NCI-H2029 treated with DMSO at 0.1 percent for 48 hours (cell line): ENCODE measurements at regions not wholly inside any gene's neighbourhood (a gene's known extent, or its start where the extent isn't known, plus 50 kb on each side); places are given as distances from the start of the nearest gene placed in this dataset.
"Not testable (repeated sequence)": the region's sequence is repeated elsewhere in the genome, so short reads cannot be mapped to it uniquely, and the experiment has no call there.

Experiments
- DNase-seq: peaks from one replicate; lab custom pipeline; 2025; lab: John Stamatoyannopoulos, UW

GRCh38 chr11:23563591-23563990 is 703.3 kb upstream of the CCDC179 start:
- no peak for DNase-seq

DNA sequence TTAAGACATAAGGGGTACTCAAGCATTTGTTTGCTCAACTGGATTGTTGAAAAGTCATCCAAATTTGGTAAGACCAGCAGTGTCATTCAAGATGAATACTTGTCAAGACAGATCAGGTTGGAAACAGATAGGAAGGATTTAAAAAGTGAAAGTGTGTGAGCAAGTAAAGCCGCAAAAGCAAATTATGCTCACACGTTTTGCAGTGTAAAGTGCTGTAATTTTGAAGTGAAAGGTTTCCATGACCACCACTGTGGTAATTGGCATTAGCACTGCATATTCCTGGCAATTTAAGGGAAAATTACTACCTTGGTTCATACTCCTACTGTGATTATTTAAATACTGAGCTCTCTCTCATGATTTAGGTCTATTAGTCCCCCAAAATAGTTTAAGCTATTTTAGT is 704.1 kb upstream of the CCDC179 start:
- DNase-seq = no peak

DNA sequence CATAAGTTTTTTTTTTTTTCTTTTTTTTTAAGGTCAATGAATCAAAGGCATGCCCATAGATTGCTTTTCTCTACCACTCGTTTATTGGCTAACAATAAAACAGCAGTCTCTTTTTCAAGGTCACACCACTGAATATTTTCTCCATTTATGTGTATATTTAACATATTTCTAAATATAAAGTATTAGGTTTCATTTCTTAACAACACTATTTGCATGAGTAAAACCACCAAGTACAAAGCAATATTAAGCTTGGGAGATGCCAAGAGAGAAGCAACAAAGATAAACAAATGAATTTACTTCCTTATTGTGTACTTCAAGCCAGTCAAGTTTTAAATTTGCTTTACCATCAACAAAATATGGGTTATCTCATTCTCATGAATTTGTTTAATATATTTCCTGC is 708.9 kb upstream of the CCDC179 start:
- no peak for DNase-seq

DNA sequence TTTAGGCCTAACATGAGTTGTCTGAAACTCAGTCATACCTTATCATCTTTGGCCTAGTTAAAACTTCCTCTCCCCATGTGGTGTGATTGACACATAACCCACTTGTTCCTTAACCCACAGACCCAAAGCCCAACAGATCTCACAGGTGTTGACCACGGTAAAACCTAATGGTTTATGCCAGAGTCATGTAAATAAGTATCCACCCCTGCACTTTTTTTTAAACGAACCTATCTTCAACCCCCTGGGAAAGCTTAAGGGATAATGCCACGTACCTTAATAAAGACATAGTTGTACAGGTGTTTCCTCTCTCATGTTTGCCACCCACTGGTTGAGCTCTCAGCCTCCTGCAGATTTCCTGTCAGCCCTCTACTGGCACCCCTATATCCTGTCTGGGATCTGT is 709.3 kb upstream of the CCDC179 start:
- DNase-seq = no peak

GRCh38 chr11:23570828-23571227 is 710.6 kb upstream of the CCDC179 start:
- DNase-seq = no peak

DNA sequence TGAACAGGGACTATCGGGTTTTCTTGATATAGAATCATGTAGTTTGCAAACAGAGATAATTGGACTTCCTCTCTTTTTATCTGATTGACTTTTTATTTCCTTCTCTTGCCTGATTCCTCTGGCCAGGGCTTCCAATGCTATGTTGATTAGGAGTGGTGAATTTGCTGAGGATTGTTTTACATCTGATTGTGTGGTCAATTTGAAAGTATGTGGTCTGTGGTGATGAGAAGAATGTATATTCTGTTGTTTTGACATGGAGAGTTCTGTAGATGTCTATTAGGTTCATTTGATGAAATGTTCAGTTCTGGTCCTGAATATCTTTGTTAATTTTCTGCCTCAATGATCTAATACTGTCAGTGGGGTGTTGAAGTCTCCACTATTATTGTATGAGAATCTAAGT is 713.2 kb upstream of the CCDC179 start:
- DNase-seq = no peak

- no peak for DNase-seq
These were observed 713.9 kb upstream of the CCDC179 start for GRCh38 chr11:23574149-23574548.

GRCh38 chr11:23577296-23577695 is 717.0 kb upstream of the CCDC179 start:
- no peak for DNase-seq

- DNase-seq = no peak
These were observed 725.3 kb upstream of the CCDC179 start for GRCh38 chr11:23585416-23586104.

GRCh38 chr11:23586173-23586572 is 725.9 kb upstream of the CCDC179 start:
- DNase-seq = no peak

DNA sequence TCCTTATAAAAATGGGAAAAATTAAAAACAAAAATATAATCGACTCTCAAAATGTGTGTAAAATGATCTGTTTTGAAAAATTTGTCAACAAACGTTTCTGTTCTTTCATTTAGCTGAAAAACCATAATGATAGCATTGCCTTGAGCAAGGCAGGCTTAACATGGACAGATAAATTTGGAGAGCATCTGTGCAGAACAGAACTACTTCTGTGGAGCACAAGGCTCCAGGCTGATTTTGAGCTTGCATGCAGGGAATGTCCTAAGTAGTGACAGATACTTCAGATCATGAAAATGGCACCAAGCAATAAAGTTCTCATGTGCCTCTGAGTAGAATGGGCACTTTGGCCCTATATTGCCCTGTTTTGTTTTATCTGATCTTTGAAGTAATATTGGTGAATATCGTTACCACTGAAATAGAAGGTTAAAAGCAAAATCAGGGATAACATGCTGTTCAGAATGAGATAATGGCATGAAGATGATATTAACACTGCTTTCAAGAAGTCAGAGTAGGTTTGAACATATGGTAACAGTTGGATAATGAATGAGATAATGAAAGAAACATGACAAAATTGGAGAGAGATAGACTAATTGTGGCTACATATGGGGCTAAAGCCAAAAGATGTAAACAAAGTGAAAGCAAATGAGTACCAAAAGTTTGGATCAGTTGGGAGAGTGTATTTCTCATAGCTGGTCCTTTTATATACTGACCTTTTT is 730.5 kb upstream of the CCDC179 start:
- DNase-seq = no peak

- DNase-seq = no peak
These were observed 734.5 kb upstream of the CCDC179 start for GRCh38 chr11:23594755-23595154.

DNA sequence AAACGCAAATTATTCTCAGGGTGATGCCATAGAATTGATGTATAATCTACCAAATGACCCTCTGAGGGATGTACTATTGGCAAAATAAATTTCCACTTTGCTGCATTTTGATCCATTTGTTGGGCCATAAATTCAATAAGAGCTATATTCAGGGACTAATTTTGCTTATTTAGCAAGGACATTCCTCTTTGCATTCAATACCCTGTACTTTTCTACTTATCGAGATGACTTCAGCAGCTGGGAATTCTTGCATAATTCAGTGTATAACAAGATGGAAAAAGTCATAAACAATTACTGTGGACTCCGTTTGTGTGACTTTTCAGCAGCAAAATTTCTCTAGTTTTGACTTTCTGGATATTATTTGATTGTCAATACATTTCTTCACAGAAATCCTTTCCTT is 744.7 kb upstream of the CCDC179 start:
- no peak for DNase-seq

- DNase-seq = no peak
These were observed 745.9 kb upstream of the CCDC179 start for GRCh38 chr11:23606191-23606590.

DNA sequence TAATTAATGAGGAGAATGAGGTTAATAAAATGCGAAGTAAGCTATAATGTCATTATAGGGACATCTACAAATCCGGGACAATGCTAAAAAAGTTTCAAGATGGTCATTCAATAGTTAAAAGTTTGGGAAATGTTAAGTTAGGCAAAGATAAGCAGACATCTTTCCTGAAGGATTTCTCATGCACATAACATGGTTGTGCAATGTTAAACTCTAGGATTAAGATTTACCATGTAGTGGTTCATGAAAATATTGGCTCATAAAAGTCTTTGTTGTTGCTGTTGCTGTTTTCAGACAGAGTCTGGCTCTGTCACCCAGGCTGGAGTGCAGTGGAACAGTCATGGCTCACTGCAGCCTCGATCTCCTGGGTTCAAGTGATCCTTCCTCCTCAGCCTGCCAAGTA is 751.5 kb upstream of the CCDC179 start:
- DNase-seq = no peak

- no peak for DNase-seq
These were observed 760.3 kb upstream of the CCDC179 start for GRCh38 chr11:23620617-23621016.

DNA sequence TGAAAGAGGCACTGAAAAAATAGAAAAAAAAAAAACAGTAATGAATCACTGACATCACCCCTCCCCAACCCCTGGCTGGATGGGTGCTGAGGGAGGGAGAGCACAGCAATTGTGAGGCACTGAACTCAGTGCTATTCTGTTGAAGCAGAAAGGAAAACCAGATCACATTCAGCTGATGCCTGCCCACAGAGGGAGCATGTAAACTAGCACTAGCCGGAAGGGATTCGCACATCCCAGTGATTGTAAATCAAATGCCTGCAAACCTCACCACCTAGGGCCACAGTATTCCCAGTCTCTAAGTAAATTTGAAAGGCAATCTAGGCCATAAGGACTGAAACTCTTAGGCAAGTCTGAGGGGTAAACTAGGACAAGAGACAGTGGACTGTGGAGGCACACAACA is 772.0 kb upstream of the CCDC179 start:
- no peak for DNase-seq

- no peak for DNase-seq
These were observed 784.2 kb upstream of the CCDC179 start for GRCh38 chr11:23644443-23644842.

DNA sequence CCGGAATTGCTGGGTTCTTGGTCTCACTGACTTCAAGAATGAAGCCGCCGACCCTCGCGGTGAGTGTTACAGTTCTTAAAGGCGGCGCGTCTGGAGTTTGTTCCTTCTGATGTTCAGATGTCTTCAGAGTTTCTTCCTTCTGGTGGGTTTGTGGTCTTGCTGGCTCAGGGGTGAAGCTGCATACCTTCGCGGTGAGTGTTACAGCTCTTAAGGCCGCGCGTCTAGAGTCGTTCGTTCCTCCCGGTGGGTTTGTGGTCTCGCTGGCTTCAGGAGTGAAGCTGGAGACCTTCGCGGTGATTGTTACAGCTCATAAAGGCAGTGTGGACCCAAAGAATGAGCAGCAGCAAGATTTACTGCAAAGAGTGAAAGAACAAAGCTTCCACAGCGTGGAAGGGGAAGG is 792.1 kb upstream of the CCDC179 start:
- DNase-seq = not testable (repeated sequence)

DNA sequence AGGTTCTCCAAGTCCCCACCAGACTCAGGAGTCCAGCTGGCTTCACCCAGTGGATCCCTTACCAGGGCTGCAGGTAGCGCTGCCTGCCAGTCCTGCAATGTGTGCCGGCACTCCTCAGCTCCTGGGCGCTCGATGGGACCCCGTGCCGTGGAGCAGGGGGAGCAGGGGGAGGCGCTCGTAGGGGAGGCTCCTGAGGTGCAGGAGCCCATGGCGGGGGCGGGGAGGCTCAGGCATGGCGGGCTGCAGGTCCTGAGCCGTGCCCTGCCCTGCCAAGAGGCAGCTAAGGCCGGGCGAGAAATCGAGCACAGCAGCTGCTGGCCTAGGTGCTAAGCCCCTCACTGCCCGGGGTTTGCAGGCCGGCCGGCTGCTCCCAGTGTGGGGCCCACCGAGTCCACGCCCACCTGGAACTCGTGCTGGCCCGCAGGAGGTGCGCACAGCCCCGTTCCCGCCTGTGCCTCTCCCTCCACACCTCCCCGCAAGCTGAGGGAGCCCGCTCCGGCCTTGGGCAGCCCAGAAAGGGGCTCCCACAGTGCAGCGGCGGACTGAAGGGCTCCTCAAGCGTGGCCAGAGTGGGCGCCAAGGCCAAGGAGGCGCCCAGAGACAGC is 792.9 kb upstream of the CCDC179 start:
- DNase-seq = no peak

- DNase-seq = no peak
These were observed 808.0 kb upstream of the CCDC179 start for GRCh38 chr11:23668324-23668723.

GRCh38 chr11:23673366-23673765 is 813.1 kb upstream of the CCDC179 start:
- no peak for DNase-seq

- DNase-seq = no peak
These were observed 814.6 kb upstream of the CCDC179 start for GRCh38 chr11:23674866-23675265.
